Stimulated activated naive B cell treated with anti-CD40 and anti-IgM and Interleukin-4, amounts not matched to agents 10 μg/mL and 1 μg/mL and 100 μg/mL, for 72 hours (primary cell): ENCODE measurements at regions not wholly inside any gene's neighbourhood (a gene's known extent, or its start where the extent isn't known, plus 50 kb on each side); places are given as distances from the start of the nearest gene placed in this dataset.
"Not testable (repeated sequence)": the region's sequence is repeated elsewhere in the genome, so short reads cannot be mapped to it uniquely, and the experiment has no call there.

Source experiments
- ATAC-seq, 2 donors: fragments of 150-1000 bp; cut with Tn5 transposase; replicated peaks; 2 replicates each; pipeline ENCODE4 v1.10.0; 2021; ENCODE audit warnings: moderate library complexity in 1 of 2
- DNase-seq: peaks from one replicate; pipeline ENCODE4 v3.0.0; 2021
- H3K27ac Mint-ChIP-seq: one replicate; pipeline ENCODE4 v1.8.0; 2022; ENCODE audit warnings: mild to moderate bottlenecking, mixed read lengths
- H3K27me3 Mint-ChIP-seq, 2 donors: one replicate each; pipeline ENCODE4 v1.8.0; 2022; ENCODE audit warnings: mixed read lengths in 2 of 2
- H3K36me3 Mint-ChIP-seq, 2 donors: one replicate each; pipeline ENCODE4 v1.8.0; 2022; ENCODE audit warnings: mixed read lengths in 2 of 2, mild to moderate bottlenecking in 1 of 2
- H3K4me1 Mint-ChIP-seq, 2 donors: one replicate each; pipeline ENCODE4 v1.8.0; 2022; ENCODE audit warnings: mixed read lengths in 2 of 2, mild to moderate bottlenecking in 1 of 2
- H3K4me3 Mint-ChIP-seq, 2 donors: one replicate each; pipeline ENCODE4 v1.8.0; 2022; ENCODE audit warnings: mild to moderate bottlenecking in 2 of 2, mixed read lengths in 2 of 2, moderate library complexity in 1 of 2
- H3K9me3 Mint-ChIP-seq, 2 donors: one replicate each; pipeline ENCODE4 v1.8.0; 2022; ENCODE audit warnings: mixed read lengths in 2 of 2, mild to moderate bottlenecking in 1 of 2

DNA sequence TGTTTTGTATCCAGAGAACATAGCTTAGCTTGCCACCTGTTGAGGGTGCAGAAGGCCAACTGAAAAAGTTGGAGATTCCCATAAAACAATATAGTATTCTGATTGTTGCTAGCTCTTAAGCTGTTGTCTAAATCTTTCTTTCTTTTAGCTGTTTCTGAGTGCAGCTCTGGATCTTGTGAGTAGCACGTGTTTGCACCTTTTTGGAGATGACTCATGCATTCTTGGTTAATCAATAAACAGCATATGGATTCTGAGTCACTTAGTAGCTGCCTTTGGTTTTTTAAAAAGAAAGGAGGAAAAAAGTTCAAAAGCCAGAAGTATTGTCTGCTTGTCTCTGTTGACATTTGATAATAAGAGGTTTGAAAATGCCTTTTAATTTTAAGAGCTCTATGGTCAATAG lies 483.0 kb upstream of the FSIP2 start:
- Mint-ChIP-seq H3K4me3 (no peak overlapping the region), H3K27ac (no peak overlapping the region), H3K36me3 (no peaks in the 10 kb centered on the region), H3K9me3 (peaks cover 0 to 2% of the 10 kb centered on the region in 2 donors), H3K27me3 (no peaks in the 10 kb centered on the region), H3K4me1 (no peaks in the 10 kb centered on the region)
- no peak for DNase-seq
- no peak for ATAC-seq

DNA sequence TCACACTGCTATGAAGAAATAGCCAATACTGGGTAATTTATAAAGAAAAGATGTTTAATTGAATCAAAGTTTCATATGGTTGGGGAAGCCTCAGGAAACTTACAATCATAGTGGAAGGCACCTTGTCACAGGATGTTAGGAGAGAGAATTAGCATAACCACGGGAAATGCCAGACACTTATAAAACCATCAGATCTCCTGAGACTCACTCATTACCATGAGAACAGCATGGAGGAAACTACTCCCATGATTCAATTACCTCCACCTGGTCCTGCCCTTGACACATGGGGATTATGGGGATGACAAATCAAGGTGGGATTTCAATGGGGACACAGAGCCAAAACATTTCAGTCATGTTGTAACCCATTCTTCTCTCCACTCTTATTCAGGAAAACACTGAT lies 472.9 kb upstream of the FSIP2 start:
- DNase-seq (no peak), ATAC-seq (no peak)
- Mint-ChIP-seq H3K4me1 (no peaks in the 10 kb centered on the region), H3K9me3 (no peaks in the 10 kb centered on the region), H3K27me3 (no peaks in the 10 kb centered on the region), H3K27ac (no peak overlapping the region), H3K4me3 (no peak overlapping the region), H3K36me3 (no peaks in the 10 kb centered on the region)

DNA sequence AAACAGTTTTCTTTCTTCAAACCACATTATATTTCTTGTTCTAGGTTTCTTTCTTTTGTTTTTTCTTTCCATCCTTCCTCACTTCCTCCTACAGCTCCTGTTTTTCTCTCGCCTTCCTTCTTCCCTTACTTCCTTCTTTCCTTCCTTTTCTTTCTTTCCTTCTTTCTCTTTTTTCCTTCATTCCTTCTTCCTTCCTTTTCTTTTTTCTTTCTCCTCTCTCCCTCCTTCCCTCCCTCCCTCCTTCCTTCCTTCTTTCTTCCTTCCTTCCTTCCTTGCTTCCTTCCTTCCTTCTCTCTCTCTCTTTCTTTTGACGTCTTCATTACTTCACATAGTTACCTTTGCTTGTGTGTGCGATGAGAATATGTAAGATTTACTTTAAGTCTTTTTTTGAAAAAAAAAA lies 470.0 kb upstream of the FSIP2 start:
- DNase-seq (no peak), ATAC-seq (no peak)
- no peak overlapping the region for H3K27ac Mint-ChIP-seq
- no peaks in the 10 kb centered on the region for H3K4me1 Mint-ChIP-seq
- H3K27me3 Mint-ChIP-seq: no peaks in the 10 kb centered on the region
- H3K9me3 Mint-ChIP-seq: no peaks in the 10 kb centered on the region
- H3K4me3 Mint-ChIP-seq: no peak overlapping the region
- H3K36me3 Mint-ChIP-seq: no peaks in the 10 kb centered on the region

DNA sequence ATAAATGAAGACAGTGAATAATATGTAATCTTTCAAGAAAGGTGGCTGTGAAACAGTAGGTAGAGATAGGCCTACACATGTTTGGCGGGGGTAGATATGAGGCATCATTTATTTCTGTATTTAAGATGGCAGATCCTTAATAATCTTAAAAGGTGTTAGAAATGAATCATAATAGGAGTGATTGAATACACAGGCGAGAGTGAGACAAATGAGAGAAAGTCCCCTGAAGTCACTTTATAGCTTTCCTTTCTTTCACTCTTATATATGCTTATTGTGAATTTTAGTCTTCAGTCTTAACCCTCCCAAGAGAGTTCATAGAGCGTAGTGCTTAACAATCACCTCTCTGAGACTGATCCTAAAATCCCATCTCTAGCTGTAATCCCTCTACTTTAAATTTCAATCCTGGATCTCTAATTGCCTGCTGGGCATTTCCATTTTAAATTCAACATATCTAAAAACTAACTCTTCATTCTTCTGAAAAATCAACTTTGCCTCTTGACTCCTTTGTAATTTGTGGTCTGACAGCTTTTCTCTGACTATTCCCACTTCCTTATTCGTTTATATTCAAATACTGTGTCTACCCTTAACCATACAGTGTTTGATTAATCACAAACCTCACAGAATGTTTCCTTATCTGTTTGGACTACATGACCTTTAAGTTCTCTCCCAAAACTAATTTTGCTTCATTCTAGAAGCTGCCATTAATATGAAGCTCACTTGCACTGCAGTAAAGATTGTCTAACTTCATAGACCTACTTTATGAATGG lies 463.7 kb upstream of the FSIP2 start:
- Mint-ChIP-seq H3K27ac (no peak overlapping the region), H3K4me1 (no peaks in the 10 kb centered on the region), H3K27me3 (no peaks in the 10 kb centered on the region), H3K9me3 (no peaks in the 10 kb centered on the region), H3K36me3 (no peaks in the 10 kb centered on the region), H3K4me3 (no peak overlapping the region)
- DNase-seq (no peak), ATAC-seq (no peak)

DNA sequence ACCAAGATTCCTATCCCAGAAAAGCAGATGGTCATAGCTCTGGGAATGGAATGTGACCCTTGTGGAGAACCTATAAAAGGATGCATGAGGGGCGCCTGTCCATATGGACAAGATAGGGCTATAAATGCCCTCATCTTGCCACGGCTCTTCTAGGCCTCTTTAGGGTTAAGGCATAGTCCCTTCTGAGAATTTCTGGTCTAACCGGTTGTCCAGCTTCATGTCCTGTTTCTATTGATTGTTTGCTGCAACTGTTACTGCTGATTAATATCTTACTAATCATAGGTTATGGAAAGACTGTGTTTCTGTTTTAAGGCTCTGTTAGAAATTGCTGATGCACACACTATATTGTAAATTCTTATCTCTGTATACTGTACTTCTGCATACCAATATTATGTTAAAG lies 462.6 kb upstream of the FSIP2 start:
- H3K27me3 Mint-ChIP-seq, ATAC-seq, DNase-seq, H3K36me3 Mint-ChIP-seq, H3K4me1 Mint-ChIP-seq, H3K4me3 Mint-ChIP-seq, H3K9me3 Mint-ChIP-seq, H3K27ac Mint-ChIP-seq: not testable (repeated sequence)

DNA sequence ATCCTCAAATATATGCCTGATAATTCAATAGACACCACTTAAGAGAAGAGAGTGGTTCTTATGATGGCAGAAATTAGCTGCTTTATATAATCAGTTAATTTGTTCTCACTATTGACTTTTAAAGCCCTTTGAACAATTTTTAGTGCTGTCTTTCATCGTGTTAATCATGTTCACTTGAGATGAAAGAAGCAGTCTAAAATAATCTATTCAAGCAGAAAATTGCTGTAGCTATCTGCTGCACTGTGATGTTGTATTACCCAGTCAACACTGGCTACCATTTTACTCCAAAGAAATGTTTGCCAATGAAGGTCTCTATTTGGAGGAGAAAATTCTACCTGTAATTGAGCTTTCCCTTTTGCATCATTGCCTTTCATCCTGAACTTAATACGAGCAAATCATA lies 459.8 kb upstream of the FSIP2 start:
- no peaks in the 10 kb centered on the region for H3K36me3 Mint-ChIP-seq
- H3K4me1 Mint-ChIP-seq: no peaks in the 10 kb centered on the region
- no peak overlapping the region for H3K4me3 Mint-ChIP-seq
- H3K27me3 Mint-ChIP-seq: no peaks in the 10 kb centered on the region
- no peak for ATAC-seq
- no peak overlapping the region for H3K27ac Mint-ChIP-seq
- no peaks in the 10 kb centered on the region for H3K9me3 Mint-ChIP-seq
- DNase-seq: no peak

DNA sequence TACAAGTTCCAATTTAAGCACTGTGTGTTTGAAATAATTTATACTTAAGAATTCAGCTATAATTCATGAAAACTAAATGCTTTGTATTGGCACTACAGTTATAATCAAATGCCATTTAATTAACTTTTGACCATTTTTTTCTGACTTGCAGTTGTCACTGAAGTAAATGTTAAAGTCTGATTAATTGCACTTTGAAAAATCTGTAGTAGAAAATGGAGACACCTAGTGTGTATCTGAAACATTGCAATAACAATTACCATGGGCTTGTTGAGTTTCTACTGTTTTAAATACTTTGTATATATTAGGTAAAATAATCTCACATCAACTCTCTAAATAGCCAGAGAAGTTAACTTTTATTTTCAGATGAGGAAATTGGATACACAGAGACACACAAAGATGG lies 458.6 kb upstream of the FSIP2 start:
- DNase-seq (no peak), ATAC-seq (no peak)
- no peak overlapping the region for H3K27ac Mint-ChIP-seq
- no peaks in the 10 kb centered on the region for H3K4me1 Mint-ChIP-seq
- H3K9me3 Mint-ChIP-seq: no peaks in the 10 kb centered on the region
- H3K36me3 Mint-ChIP-seq: no peaks in the 10 kb centered on the region
- no peaks in the 10 kb centered on the region for H3K27me3 Mint-ChIP-seq
- no peak overlapping the region for H3K4me3 Mint-ChIP-seq

DNA sequence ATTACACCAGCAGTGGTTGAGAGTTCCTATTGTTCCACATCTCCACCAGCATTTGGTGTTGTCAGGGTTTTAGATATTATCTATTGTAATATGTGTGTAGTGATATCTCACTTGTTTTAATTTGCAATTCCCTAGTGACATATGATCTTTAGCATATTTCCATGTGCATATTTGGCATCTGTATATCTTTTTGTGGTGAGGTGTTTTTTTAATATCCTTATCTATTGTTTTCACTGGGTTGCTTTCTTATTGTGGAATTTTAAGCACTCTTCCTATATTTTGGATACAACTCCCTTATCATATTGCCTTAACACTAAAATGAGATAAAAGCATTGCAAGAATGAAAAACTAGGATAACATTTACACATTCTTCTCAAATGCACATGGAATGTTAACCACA lies 453.9 kb upstream of the FSIP2 start:
- H3K9me3 Mint-ChIP-seq: no peaks in the 10 kb centered on the region
- ATAC-seq (no peak), DNase-seq (no peak)
- no peaks in the 10 kb centered on the region for H3K4me1 Mint-ChIP-seq
- no peaks in the 10 kb centered on the region for H3K36me3 Mint-ChIP-seq
- H3K4me3 Mint-ChIP-seq: no peak overlapping the region
- H3K27ac Mint-ChIP-seq: no peak overlapping the region
- H3K27me3 Mint-ChIP-seq: no peaks in the 10 kb centered on the region

DNA sequence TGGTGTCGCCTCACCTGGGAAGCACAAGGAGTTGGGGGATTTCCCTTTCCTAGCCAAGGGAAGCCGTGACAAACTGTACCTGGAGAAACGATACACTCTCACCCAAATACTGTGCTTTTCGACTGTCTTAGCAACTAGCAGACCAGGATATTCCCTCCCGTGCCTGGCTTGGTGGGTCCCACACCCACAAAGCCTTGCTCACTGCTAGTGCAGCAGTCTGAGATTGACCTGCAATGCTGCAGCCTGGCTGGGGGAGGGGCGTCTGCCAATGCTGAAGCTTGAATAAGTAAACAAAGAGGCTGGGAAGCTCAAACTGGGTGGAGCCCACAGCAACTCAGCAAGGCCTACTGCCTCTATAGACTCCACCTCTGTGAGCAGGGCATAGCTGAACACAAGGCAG lies 448.6 kb upstream of the FSIP2 start:
- not testable (repeated sequence) for H3K4me1 Mint-ChIP-seq, H3K36me3 Mint-ChIP-seq, H3K9me3 Mint-ChIP-seq, DNase-seq, ATAC-seq, H3K27me3 Mint-ChIP-seq, H3K4me3 Mint-ChIP-seq, H3K27ac Mint-ChIP-seq

DNA sequence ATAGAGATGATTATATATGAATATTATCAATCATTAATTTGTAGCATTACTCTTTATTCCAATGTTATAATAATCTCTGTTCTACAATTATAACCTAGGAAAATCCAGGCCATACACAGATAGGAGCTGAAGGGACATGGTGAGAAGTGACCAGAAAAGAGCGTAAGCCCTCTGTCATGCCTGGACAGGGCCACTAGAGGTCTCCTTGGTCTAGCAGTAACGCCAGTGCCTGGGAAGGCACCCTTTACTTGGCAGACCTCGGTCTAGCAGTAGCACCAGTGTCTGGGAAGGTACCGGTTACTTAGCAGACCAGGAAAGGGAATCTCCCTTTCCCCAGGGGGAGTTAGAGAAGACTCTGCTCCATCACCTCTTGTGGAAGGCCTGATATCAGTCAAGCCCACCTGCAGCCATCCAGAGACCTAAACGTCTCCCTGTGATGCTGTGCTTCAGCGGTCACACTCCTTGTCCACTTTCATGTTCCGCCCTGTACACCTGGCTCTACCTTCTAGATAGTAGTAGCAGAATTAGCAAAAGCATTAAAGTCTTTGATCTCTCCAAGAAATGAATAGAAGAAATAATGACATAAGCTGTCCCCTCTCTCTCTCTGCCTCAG lies 447.5 kb upstream of the FSIP2 start:
- no peak overlapping the region for H3K4me3 Mint-ChIP-seq
- H3K27ac Mint-ChIP-seq: no peak overlapping the region
- no peaks in the 10 kb centered on the region for H3K9me3 Mint-ChIP-seq
- DNase-seq (peak; percentile 20), ATAC-seq (peak; percentile 76 to 78)
- H3K36me3 Mint-ChIP-seq: no peaks in the 10 kb centered on the region
- H3K27me3 Mint-ChIP-seq: no peaks in the 10 kb centered on the region
- H3K4me1 Mint-ChIP-seq: no peaks in the 10 kb centered on the region

DNA sequence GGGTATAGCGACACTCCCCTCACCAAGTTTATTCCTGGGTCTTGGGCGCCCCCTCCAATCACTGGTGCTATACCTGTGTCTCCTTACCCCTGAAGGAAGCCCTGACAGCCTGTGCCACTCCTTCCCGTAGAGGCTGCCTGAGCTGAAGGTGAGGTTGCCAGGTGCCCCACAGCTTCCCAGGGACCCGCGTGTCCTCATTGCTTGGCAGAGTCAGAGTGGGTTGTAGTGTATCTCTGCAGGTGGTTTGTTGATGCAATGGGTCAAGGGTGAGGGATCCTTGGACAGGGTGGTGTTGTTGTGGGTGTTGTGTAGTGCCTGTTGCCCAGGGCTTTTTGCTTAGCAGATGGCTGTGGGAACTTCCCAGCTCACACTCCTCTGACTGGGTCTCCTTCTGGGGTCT lies 438.7 kb upstream of the FSIP2 start:
- H3K27ac Mint-ChIP-seq: no peak overlapping the region
- peaks cover 0 to 1% of the 10 kb centered on the region in 2 donors for H3K9me3 Mint-ChIP-seq
- ATAC-seq: peak in 1 of 2 donors; percentile 21
- no peak for DNase-seq
- H3K4me3 Mint-ChIP-seq: no peak overlapping the region
- no peaks in the 10 kb centered on the region for H3K36me3 Mint-ChIP-seq
- H3K27me3 Mint-ChIP-seq: no peaks in the 10 kb centered on the region
- H3K4me1 Mint-ChIP-seq: no peaks in the 10 kb centered on the region

DNA sequence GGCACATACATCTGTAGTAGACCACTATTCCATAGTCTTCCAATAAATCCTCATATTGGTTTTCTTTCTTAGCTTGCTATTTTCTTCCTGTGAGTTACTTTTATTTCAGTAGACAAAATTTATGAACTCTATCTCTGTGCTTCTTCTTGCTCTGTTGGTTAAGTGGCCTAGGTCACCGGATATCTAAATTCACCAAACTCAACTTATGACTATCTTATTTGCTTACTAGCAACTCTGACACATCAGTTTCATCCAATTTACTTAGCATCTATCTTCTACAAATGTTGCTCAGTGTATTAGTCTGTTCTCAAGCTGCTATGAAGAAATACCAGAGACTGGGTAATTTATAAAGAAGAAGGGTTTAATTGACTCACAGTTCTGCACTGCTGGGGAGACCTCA lies 432.5 kb upstream of the FSIP2 start:
- no peak for DNase-seq
- no peak overlapping the region for H3K27ac Mint-ChIP-seq
- no peaks in the 10 kb centered on the region for H3K27me3 Mint-ChIP-seq
- H3K4me3 Mint-ChIP-seq: no peak overlapping the region
- no peaks in the 10 kb centered on the region for H3K36me3 Mint-ChIP-seq
- no peaks in the 10 kb centered on the region for H3K4me1 Mint-ChIP-seq
- no peaks in the 10 kb centered on the region for H3K9me3 Mint-ChIP-seq
- no peak for ATAC-seq

DNA sequence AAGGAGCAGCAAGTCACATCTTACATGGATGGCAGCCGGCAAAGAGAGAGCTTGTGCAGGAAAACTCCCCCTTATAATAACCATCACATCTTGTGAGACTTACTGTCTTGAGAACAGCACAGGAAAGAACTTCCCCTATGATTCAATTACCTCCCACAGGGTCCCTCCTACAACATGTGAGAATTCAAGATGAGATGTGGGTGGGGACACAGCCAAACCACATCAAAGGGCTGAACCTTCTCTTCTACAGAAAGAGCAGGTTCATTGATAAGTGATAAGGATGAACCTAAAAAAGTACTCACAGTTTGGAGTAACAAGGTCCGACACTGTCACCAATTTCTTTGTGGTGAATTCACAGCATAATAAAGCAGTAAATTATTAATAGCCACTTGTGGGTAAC lies 422.2 kb upstream of the FSIP2 start:
- H3K4me3 Mint-ChIP-seq: no peak overlapping the region
- no peaks in the 10 kb centered on the region for H3K36me3 Mint-ChIP-seq
- DNase-seq (no peak), ATAC-seq (no peak)
- H3K9me3 Mint-ChIP-seq: no peaks in the 10 kb centered on the region
- H3K27me3 Mint-ChIP-seq: no peaks in the 10 kb centered on the region
- H3K4me1 Mint-ChIP-seq: no peaks in the 10 kb centered on the region
- H3K27ac Mint-ChIP-seq: no peak overlapping the region

DNA sequence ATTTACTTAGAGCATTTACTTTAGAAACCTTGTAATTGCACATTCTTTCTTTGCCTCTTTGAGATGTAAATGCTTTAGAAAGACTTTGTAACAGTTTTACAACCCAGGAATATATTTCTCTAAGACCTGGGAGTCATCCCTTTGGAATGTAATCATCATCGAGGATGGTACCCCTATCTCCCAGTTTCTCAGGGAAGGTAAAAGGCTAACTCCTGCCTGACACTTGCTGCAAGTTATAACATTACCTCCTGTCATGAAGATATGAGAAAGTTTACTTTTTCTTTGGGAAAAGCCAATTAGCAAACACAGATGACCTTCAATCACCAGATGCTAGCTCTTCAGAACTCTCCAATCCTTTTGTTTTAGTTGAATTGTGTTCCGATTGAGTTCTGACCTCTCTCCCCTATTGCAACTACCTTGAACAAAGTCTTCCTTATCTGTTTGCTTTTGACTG lies 420.3 kb upstream of the FSIP2 start:
- DNase-seq (no peak), ATAC-seq (no peak)
- Mint-ChIP-seq H3K27ac (no peak overlapping the region), H3K9me3 (peaks cover 0 to 6% of the 10 kb centered on the region in 2 donors), H3K36me3 (no peaks in the 10 kb centered on the region), H3K4me1 (no peaks in the 10 kb centered on the region), H3K4me3 (no peak overlapping the region), H3K27me3 (no peaks in the 10 kb centered on the region)

DNA sequence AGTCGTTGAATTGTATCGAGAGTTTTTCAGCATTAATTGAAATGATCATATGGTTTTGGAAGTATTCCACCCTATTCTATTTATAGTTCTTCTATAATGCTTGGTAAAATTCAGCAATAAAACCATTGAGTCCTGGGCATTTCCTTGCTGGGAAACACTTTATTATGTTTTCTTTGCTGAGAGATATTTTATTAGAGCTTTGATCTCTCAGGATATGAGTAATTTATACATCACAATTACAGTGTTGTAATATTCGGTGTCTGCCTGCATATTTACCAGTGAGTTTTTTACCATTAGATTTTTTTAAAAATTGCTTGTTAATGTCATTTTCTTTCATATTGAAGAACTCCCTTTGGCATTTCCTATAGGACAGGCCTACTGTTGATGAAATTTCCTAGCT lies 402.7 kb upstream of the FSIP2 start:
- H3K9me3 Mint-ChIP-seq: peaks cover 7 to 8% of the 10 kb centered on the region in 2 donors
- H3K4me3 Mint-ChIP-seq: no peak overlapping the region
- ATAC-seq: no peak
- no peaks in the 10 kb centered on the region for H3K36me3 Mint-ChIP-seq
- no peak for DNase-seq
- no peaks in the 10 kb centered on the region for H3K4me1 Mint-ChIP-seq
- H3K27me3 Mint-ChIP-seq: no peaks in the 10 kb centered on the region
- H3K27ac Mint-ChIP-seq: no peak overlapping the region
